ENCODE measurements at regions not wholly inside any gene's neighbourhood (a gene's known extent, or its start where the extent isn't known, plus 50 kb on each side); places are given as distances from the start of the nearest gene placed in this dataset.
A peak's percentile ranks its signal among the peaks of the same experiment; 100 is the strongest.

- DNase-seq, result no peak
Observed at GRCh38 chr11:131194726-131195125, 175.7 kb upstream of the NTM start.

GRCh38 chr11:131195661-131196517 is 174.5 kb upstream of the NTM start:
- DNase-seq, result peak; percentile 60

GRCh38 chr11:131198161-131199014 is 172.0 kb upstream of the NTM start:
- no peak for DNase-seq

GRCh38 chr11:131199015-131199280 is 171.5 kb upstream of the NTM start:
- DNase-seq, result no peak

GRCh38 chr11:131201674-131202073 is 168.7 kb upstream of the NTM start:
- DNase-seq, result no peak

- no peak for DNase-seq
Observed at GRCh38 chr11:131203040-131203439, 167.4 kb upstream of the NTM start.

- DNase-seq, result no peak
Observed at GRCh38 chr11:131204282-131204681, 166.1 kb upstream of the NTM start.

GRCh38 chr11:131204765-131205380 is 165.5 kb upstream of the NTM start:
- DNase-seq, result no peak

- DNase-seq, result no peak
Observed at GRCh38 chr11:131206671-131207070, 163.7 kb upstream of the NTM start.

GRCh38 chr11:131207901-131208300 is 162.5 kb upstream of the NTM start:
- no peak for DNase-seq

- no peak for DNase-seq
Observed at GRCh38 chr11:131217313-131218310, 152.8 kb upstream of the NTM start.

- no peak for DNase-seq
Observed at GRCh38 chr11:131218542-131218941, 151.9 kb upstream of the NTM start.

- DNase-seq, result no peak
Observed at GRCh38 chr11:131219646-131220045, 150.8 kb upstream of the NTM start.

- no peak for DNase-seq
Observed at GRCh38 chr11:131223198-131223991, 147.0 kb upstream of the NTM start.

- DNase-seq, result no peak
Observed at GRCh38 chr11:131228378-131228777, 142.0 kb upstream of the NTM start.

GRCh38 chr11:131229221-131229620 is 141.2 kb upstream of the NTM start:
- no peak for DNase-seq

- no peak for DNase-seq
Observed at GRCh38 chr11:131231317-131231940, 139.0 kb upstream of the NTM start.

- no peak for DNase-seq
Observed at GRCh38 chr11:131232261-131232660, 138.2 kb upstream of the NTM start.

GRCh38 chr11:131234221-131234620 is 136.2 kb upstream of the NTM start:
- no peak for DNase-seq

- DNase-seq, result no peak
Observed at GRCh38 chr11:131235328-131236298, 134.8 kb upstream of the NTM start.
